Spleen (tissue), 11 donors: ENCODE measurements at regions not wholly inside any gene's neighbourhood (a gene's known extent, or its start where the extent isn't known, plus 50 kb on each side); places are given as distances from the start of the nearest gene placed in this dataset.

Experiments
- DNase-seq: peaks from one replicate; pipeline ENCODE4 v3.0.0-alpha.2; 2020
- H3K27ac ChIP-seq, 8 donors: fragments of 200-600 bp; sonication (generic) in 7 of 8; 1 replicate in 4 of 8; 2 replicates in 4 of 8; pipeline versions ENCODE4 v1.5.0 to v1.8.0; 2016 to 2021; ENCODE audit warnings: inconsistent platforms in 4 of 8, mild to moderate bottlenecking in 4 of 8, moderate library complexity in 1 of 8
- H3K27me3 ChIP-seq, 7 donors: fragments of 200-600 bp; sonication (generic) in 6 of 7; replicated peaks in 1 of 7; 1 replicate in 4 of 7; 2 replicates in 3 of 7; pipeline versions ENCODE4 v1.5.0 to v1.8.0; 2016 to 2021; ENCODE audit warnings: inconsistent platforms in 3 of 7, mild to moderate bottlenecking in 1 of 7
- H3K36me3 ChIP-seq, 6 donors: fragments of 200-600 bp; sonication (generic) in 5 of 6; 1 replicate in 4 of 6; 2 replicates in 2 of 6; pipeline versions ENCODE4 v1.5.0 to v1.8.0; 2016 to 2021; ENCODE audit warnings: inconsistent platforms in 2 of 6
- H3K4me1 ChIP-seq, 6 donors: fragments of 200-600 bp; sonication (generic) in 5 of 6; 1 replicate in 3 of 6; 2 replicates in 3 of 6; pipeline versions ENCODE4 v1.5.0 to v1.8.0; 2016 to 2021; ENCODE audit warnings: inconsistent platforms in 3 of 6
- H3K4me3 ChIP-seq, 8 donors: fragments of 200-600 bp; sonication (generic) in 7 of 8; 1 replicate in 4 of 8; 2 replicates in 4 of 8; pipeline versions ENCODE4 v1.5.0 to v1.8.0; 2016 to 2021; ENCODE audit warnings: inconsistent platforms in 4 of 8, mild to moderate bottlenecking in 4 of 8, moderate library complexity in 2 of 8
- H3K9me3 ChIP-seq, 8 donors: fragments of 200-600 bp; sonication (generic) in 7 of 8; 1 replicate in 4 of 8; 2 replicates in 4 of 8; pipeline versions ENCODE4 v1.5.0 to v1.8.0; 2016 to 2021; ENCODE audit warnings: inconsistent platforms in 4 of 8
- CTCF ChIP-seq, 11 experiments: fragments of 200-600 bp in 7 of 11; fragments of 450-650 bp in 4 of 11; sonication (generic) in 4 of 11; IDR thresholded peaks in 8 of 11; conservative IDR thresholded peaks in 3 of 11; 1 replicate in 7 of 11; 2 replicates in 4 of 11; pipeline versions ENCODE4 v1.4.0 to v1.8.0; 2016 to 2021; ENCODE audit warnings: antibody characterized with exemption in 11 of 11, inconsistent platforms in 4 of 11, mild to moderate bottlenecking in 1 of 11
- POLR2A ChIP-seq, 3 donors: fragments of 450-650 bp; IDR thresholded peaks; one replicate each; pipeline ENCODE4 v1.5.1; 2017; ENCODE audit warnings: antibody characterized with exemption in 3 of 3, mild to moderate bottlenecking in 1 of 3
- POLR2AphosphoS5 ChIP-seq, 3 donors: sonication (generic); formaldehyde crosslinking; IDR thresholded peaks; one replicate each; pipeline ENCODE4 v1.5.1; 2017; ENCODE audit warnings: antibody characterized with exemption in 3 of 3
- WGBS, 5 donors: extraction: QIAGEN DNeasy Blood & Tissue Kit in 3 of 5; methylation state at CpG; one replicate each; pipeline versions ENCODE4 v1.1.5 to v1.1.7; 2013 to 2018; 5-methylcytosine and 5-hydroxymethylcytosine counted together
- intact Hi-C: fragments of 100-400 bp; cut with DNase I; formaldehyde crosslinking; loops from one replicate; pipeline ENCODE4 v1.15.0; 2023; ENCODE audit warnings: low total_unique reads
- donor health status: healthy with polysubstance abuse.
- donor health status: DM: no; HTN: no; CAD: no; lungs with moderate emphysema.
- donor health status: DM: no; HTN: no; CAD: no.
- donor health status: Bipolar disorder and iron deficiency.
- donor health status: healthy.
- donor health status: DM: no; HTN: no; CAD: no.
- donor health status: DM: yes; HTN: yes; CAD: no.

DNA sequence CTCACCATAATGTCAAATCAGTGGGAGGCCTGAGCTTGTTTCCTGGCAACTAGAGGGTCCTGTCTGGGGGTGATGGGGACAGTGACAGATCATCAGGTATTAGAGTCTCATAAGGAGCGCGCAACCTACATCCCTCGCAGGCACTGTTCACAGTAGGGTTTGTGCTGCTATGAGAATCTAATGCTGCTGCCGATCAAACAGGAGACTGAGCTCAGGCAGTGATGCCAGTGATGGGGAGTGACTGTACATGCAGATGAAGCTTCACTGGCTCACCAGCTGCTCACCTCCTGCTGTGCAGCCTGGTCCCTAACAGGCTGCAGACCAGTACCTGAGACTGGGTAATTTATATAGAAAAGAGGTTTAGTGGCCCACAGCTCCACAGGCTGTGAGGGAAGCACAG lies 147.3 kb downstream of the TTLL2 start:
- intact Hi-C loops = no loop called here
- no peak for DNase-seq
- TF ChIP-seq CTCF (IDR thresholded peaks at IDR 0.05 in 8 of 11, conservative IDR thresholded peaks at IDR 0.05 in 3 of 11) (no peak), POLR2A (IDR thresholded peaks at IDR 0.05) (no peak), POLR2AphosphoS5 (IDR thresholded peaks at IDR 0.05) (no peak)
- no peak overlapping the region for H3K27ac ChIP-seq
- H3K9me3 ChIP-seq = no peaks in the 10 kb centered on the region
- peaks cover 0 to 6% (median 0%) of the 10 kb centered on the region in 6 donors for H3K4me1 ChIP-seq
- no peaks in the 10 kb centered on the region for H3K36me3 ChIP-seq
- H3K4me3 ChIP-seq = no peak overlapping the region
- no peaks in the 10 kb centered on the region for H3K27me3 ChIP-seq
- WGBS, 5 donors = 73 to 99% (median 94%) methylated on average over 3 to 4 of the region's 4 CpGs

DNA sequence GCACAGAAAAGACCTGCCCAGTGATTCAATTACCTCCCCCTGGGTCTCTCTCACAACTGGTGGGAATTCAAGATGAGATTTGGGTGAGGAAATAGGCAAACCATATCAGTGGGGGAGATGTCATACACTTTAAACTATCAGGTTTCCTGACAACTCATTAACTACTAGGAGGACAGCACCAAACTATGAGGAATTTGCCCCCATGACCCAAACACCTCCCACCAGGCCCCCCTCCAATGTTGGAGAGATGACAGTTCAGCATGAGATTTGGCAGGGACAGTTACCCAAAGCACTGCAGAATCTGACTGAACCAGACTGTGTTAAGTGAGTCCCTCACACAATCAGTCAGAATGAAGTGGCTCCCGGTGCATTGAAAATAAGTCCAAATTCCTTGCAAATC lies 148.0 kb downstream of the TTLL2 start:
- Histone ChIP-seq H3K9me3 (no peaks in the 10 kb centered on the region), H3K27ac (no peak overlapping the region), H3K4me1 (peaks cover 0 to 6% (median 0%) of the 10 kb centered on the region in 6 donors), H3K4me3 (no peak overlapping the region), H3K27me3 (no peaks in the 10 kb centered on the region), H3K36me3 (no peaks in the 10 kb centered on the region)
- intact Hi-C loops = no loop called here
- TF ChIP-seq CTCF (IDR thresholded peaks at IDR 0.05 in 8 of 11, conservative IDR thresholded peaks at IDR 0.05 in 3 of 11) (no peak), POLR2A (IDR thresholded peaks at IDR 0.05) (no peak), POLR2AphosphoS5 (IDR thresholded peaks at IDR 0.05) (no peak)
- 82 to 96% (median 83%) methylated on average over 1 of the region's 1 CpG for WGBS, 5 donors
- DNase-seq = no peak

DNA sequence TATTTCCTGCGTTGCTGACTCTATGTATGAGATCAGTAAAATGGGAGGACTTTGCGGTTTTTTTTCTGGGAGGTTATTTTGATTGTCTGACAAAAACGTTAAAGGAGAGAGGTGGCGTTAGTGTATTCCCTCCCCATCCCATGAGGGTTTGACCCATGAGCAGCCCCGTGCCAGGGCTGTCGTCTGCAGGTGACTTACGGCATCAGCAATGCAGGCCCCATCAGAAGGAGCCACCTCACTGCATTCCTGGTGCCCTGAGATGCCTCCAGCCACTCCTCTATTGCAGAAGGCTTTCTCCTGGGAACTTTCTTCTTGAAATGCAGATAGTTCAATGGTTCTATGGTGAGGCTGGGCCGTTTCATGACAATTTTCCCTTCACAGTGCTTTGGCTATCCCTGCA lies 149.3 kb downstream of the TTLL2 start:
- DNase-seq = no peak
- intact Hi-C loops = no loop called here
- no peak overlapping the region for H3K27ac ChIP-seq
- no peaks in the 10 kb centered on the region for H3K9me3 ChIP-seq
- no peaks in the 10 kb centered on the region for H3K27me3 ChIP-seq
- TF ChIP-seq POLR2A (IDR thresholded peaks at IDR 0.05) (no peak), CTCF (IDR thresholded peaks at IDR 0.05 in 8 of 11, conservative IDR thresholded peaks at IDR 0.05 in 3 of 11) (no peak), POLR2AphosphoS5 (IDR thresholded peaks at IDR 0.05) (no peak)
- WGBS, 5 donors = 77 to 93% (median 89%) methylated on average over 8 of the region's 8 CpGs
- no peak overlapping the region for H3K4me3 ChIP-seq
- H3K4me1 ChIP-seq = peaks cover 0 to 6% (median 0%) of the 10 kb centered on the region in 6 donors
- no peaks in the 10 kb centered on the region for H3K36me3 ChIP-seq

DNA sequence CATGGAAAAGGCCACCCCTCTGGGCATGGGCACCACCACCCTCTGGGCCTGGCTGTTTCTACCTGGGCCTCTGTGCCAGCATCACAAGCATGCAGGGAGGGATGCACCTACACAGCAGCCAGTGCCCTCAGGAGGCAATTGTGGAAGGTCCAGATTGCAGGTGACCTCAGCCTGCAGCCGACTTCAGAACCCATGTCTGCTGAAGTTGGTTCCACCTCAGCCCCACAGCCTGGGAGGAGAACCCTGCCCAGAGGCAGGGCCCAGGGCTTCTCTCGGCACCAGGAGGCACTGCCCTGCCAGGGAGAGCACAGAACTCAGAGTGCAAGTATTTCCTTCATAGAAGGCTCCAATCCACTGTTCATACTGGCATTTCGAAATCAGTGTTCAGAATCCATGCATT lies 149.8 kb downstream of the TTLL2 start:
- Histone ChIP-seq H3K4me1 (peaks cover 0 to 5% (median 4%) of the 10 kb centered on the region in 6 donors), H3K27me3 (no peaks in the 10 kb centered on the region), H3K27ac (no peak overlapping the region), H3K9me3 (no peaks in the 10 kb centered on the region), H3K36me3 (no peaks in the 10 kb centered on the region), H3K4me3 (no peak overlapping the region)
- DNase-seq = no peak
- 66 to 89% (median 75%) methylated on average over 3 of the region's 3 CpGs for WGBS, 5 donors
- intact Hi-C loops = no loop called here
- TF ChIP-seq POLR2A (IDR thresholded peaks at IDR 0.05) (no peak), POLR2AphosphoS5 (IDR thresholded peaks at IDR 0.05) (no peak), CTCF (IDR thresholded peaks at IDR 0.05 in 8 of 11, conservative IDR thresholded peaks at IDR 0.05 in 3 of 11) (no peak)
